ENCODE measurements at regions not wholly inside any gene's neighbourhood (a gene's known extent, or its start where the extent isn't known, plus 50 kb on each side); places are given as distances from the start of the nearest gene placed in this dataset.

- TF ChIP-seq TAF1 (IDR thresholded peaks at IDR 0.05; ENCODE audit: low read depth) (no peak), POLR2AphosphoS5 (IDR thresholded peaks at IDR 0.05) (no peak), CTCF (IDR thresholded peaks at IDR 0.05; ENCODE audit: poor library complexity, severe bottlenecking) (no peak), MXI1 (conservative IDR thresholded peaks at IDR 0.05; ENCODE audit: poor library complexity, severe bottlenecking) (no peak), EP300 (conservative IDR thresholded peaks at IDR 0.05; ENCODE audit: poor library complexity, severe bottlenecking) (no peak), RAD21 (conservative IDR thresholded peaks at IDR 0.05) (no peak)
Measured at GRCh38 chr14:99043756-99044155, 228.2 kb downstream of the BCL11B start.

Data from neural cell (in vitro differentiated cells).